Effector memory CD4-positive, alpha-beta T cell (primary cell): ENCODE measurements at regions not wholly inside any gene's neighbourhood (a gene's known extent, or its start where the extent isn't known, plus 50 kb on each side); places are given as distances from the start of the nearest gene placed in this dataset.

Source experiments
- DNase-seq, 3 donors: peaks; one replicate each; pipeline ENCODE4 v3.0.0-alpha.2; 2020
- H3K27ac ChIP-seq: 2 replicates; pipeline ENCODE4 v1.7.0; 2013; ENCODE audit warnings: mild to moderate bottlenecking, low read length, moderate library complexity; ENCODE audit not compliant: insufficient read depth, poor library complexity, severe bottlenecking
- H3K27me3 ChIP-seq: replicated peaks from 2 replicates; pipeline ENCODE4 v1.7.0; 2013; ENCODE audit warnings: mild to moderate bottlenecking, low read length; ENCODE audit not compliant: insufficient read depth, control insufficient read depth, poor library complexity, severe bottlenecking
- H3K36me3 ChIP-seq: 2 replicates; pipeline ENCODE4 v1.7.0; 2013; ENCODE audit warnings: mild to moderate bottlenecking, low read length, moderate library complexity; ENCODE audit not compliant: control insufficient read depth, insufficient read depth
- H3K4me1 ChIP-seq: 2 replicates; pipeline ENCODE4 v1.7.0; 2013; ENCODE audit warnings: low read length, mild to moderate bottlenecking; ENCODE audit not compliant: control insufficient read depth, insufficient read depth, poor library complexity, severe bottlenecking
- H3K4me3 ChIP-seq: 2 replicates; pipeline ENCODE4 v1.7.0; 2013; ENCODE audit warnings: low read length, low read depth, mild to moderate bottlenecking; ENCODE audit not compliant: insufficient read depth, poor library complexity, severe bottlenecking
- H3K9me3 ChIP-seq: 2 replicates; pipeline ENCODE4 v1.7.0; 2013; ENCODE audit warnings: mild to moderate bottlenecking, low read length, moderate library complexity; ENCODE audit not compliant: control insufficient read depth

GRCh38 chr2:19021100-19021476, 337.3 kb downstream of the OSR1 start:
- H3K27ac ChIP-seq: no peak overlapping the region
- no peaks in the 10 kb centered on the region for H3K27me3 ChIP-seq
- no peaks in the 10 kb centered on the region for H3K4me1 ChIP-seq
- H3K4me3 ChIP-seq: no peak overlapping the region
- DNase-seq: no peak
- no peaks in the 10 kb centered on the region for H3K36me3 ChIP-seq
- H3K9me3 ChIP-seq: no peaks in the 10 kb centered on the region

- DNase-seq: no peak
- H3K36me3 ChIP-seq: no peaks in the 10 kb centered on the region
- H3K9me3 ChIP-seq: no peaks in the 10 kb centered on the region
- H3K27ac ChIP-seq: no peak overlapping the region
- no peaks in the 10 kb centered on the region for H3K27me3 ChIP-seq
- no peak overlapping the region for H3K4me3 ChIP-seq
- H3K4me1 ChIP-seq: no peaks in the 10 kb centered on the region
Observed at GRCh38 chr2:19020144-19021099, 338.0 kb downstream of the OSR1 start.

- H3K4me3 ChIP-seq: no peak overlapping the region
- no peak for DNase-seq
Observed at GRCh38 chr2:19009510-19009909, 348.9 kb downstream of the OSR1 start.

GRCh38 chr2:19003554-19003953, 354.9 kb downstream of the OSR1 start:
- no peaks in the 10 kb centered on the region for H3K36me3 ChIP-seq
- H3K9me3 ChIP-seq: no peaks in the 10 kb centered on the region
- no peak for DNase-seq
- H3K4me3 ChIP-seq: no peak overlapping the region
- no peaks in the 10 kb centered on the region for H3K4me1 ChIP-seq
- H3K27ac ChIP-seq: no peak overlapping the region
- no peaks in the 10 kb centered on the region for H3K27me3 ChIP-seq

More at GRCh38 chr2:19009510-19009909, 348.9 kb downstream of the OSR1 start:
- H3K27ac ChIP-seq: no peak overlapping the region
- H3K36me3 ChIP-seq: no peaks in the 10 kb centered on the region
- no peaks in the 10 kb centered on the region for H3K9me3 ChIP-seq
- H3K27me3 ChIP-seq: no peaks in the 10 kb centered on the region
- H3K4me1 ChIP-seq: no peaks in the 10 kb centered on the region

GRCh38 chr2:19000776-19001175, 357.6 kb downstream of the OSR1 start:
- H3K27ac ChIP-seq: no peak overlapping the region

GRCh38 chr2:18999198-18999597, 359.2 kb downstream of the OSR1 start:
- no peak overlapping the region for H3K4me3 ChIP-seq
- DNase-seq: no peak
- no peaks in the 10 kb centered on the region for H3K9me3 ChIP-seq
- H3K27ac ChIP-seq: no peak overlapping the region
- no peaks in the 10 kb centered on the region for H3K4me1 ChIP-seq
- no peaks in the 10 kb centered on the region for H3K27me3 ChIP-seq
- H3K36me3 ChIP-seq: no peaks in the 10 kb centered on the region

More at GRCh38 chr2:19000776-19001175, 357.6 kb downstream of the OSR1 start:
- Histone ChIP-seq H3K4me1 (no peaks in the 10 kb centered on the region), H3K36me3 (no peaks in the 10 kb centered on the region), H3K9me3 (no peaks in the 10 kb centered on the region), H3K4me3 (no peak overlapping the region), H3K27me3 (no peaks in the 10 kb centered on the region)
- DNase-seq: no peak

- DNase-seq: no peak
- H3K4me3 ChIP-seq: no peak overlapping the region
- H3K9me3 ChIP-seq: no peaks in the 10 kb centered on the region
- no peaks in the 10 kb centered on the region for H3K36me3 ChIP-seq
- no peak overlapping the region for H3K27ac ChIP-seq
- no peaks in the 10 kb centered on the region for H3K27me3 ChIP-seq
- H3K4me1 ChIP-seq: no peaks in the 10 kb centered on the region
Observed at GRCh38 chr2:18998491-18998890, 359.9 kb downstream of the OSR1 start.

- H3K4me1 ChIP-seq: no peaks in the 10 kb centered on the region
- H3K27ac ChIP-seq: no peak overlapping the region
- H3K36me3 ChIP-seq: no peaks in the 10 kb centered on the region
- DNase-seq: no peak
- no peaks in the 10 kb centered on the region for H3K9me3 ChIP-seq
- no peak overlapping the region for H3K4me3 ChIP-seq
- no peaks in the 10 kb centered on the region for H3K27me3 ChIP-seq
Observed at GRCh38 chr2:18993756-18994338, 364.6 kb downstream of the OSR1 start.

GRCh38 chr2:18991177-18992168, 366.9 kb downstream of the OSR1 start:
- Histone ChIP-seq H3K27me3 (no peaks in the 10 kb centered on the region), H3K4me1 (no peaks in the 10 kb centered on the region), H3K4me3 (no peak overlapping the region), H3K36me3 (no peaks in the 10 kb centered on the region), H3K9me3 (no peaks in the 10 kb centered on the region), H3K27ac (no peak overlapping the region)
- DNase-seq: no peak
